ENCODE measurements at regions not wholly inside any gene's neighbourhood (a gene's known extent, or its start where the extent isn't known, plus 50 kb on each side); places are given as distances from the start of the nearest gene placed in this dataset.
"Not testable (repeated sequence)": the region's sequence is repeated elsewhere in the genome, so short reads cannot be mapped to it uniquely, and the experiment has no call there.

DNA sequence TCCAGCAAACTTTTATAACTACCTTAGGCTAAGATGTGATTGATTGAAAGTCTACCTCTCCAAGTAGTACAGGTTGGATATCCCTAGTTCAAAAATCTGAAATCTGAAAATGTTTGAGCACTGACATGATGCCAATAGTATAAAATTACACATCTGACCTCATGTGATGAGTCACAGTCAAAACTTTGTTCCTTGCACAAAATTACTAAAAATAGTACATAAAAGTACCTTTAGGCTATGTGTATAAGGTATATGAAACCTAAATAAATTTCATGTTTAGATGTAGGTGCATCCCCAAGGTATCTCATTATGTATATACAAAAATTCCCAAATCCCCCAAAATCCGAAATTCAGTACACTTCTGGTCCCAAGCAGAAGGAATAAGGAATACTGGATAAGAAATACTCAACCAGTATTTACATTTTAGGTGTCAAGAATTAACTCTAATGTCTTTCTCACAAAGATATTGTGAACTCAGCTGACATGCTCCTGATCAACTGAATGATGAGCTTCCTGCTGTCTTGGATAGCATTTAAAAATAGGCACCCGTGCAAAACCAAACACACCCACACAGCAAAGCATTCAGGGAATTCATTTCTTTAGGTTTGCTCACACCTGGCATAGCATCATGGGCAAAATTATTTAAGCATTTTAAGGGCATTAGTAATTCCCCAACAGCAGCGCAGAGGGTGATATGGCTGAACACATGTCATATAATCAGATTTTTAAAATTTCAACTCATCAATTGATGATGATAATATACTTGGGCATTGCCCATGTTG is 497.4 kb upstream of the MEIS1 start:
- DNase-seq, result no peak

DNA sequence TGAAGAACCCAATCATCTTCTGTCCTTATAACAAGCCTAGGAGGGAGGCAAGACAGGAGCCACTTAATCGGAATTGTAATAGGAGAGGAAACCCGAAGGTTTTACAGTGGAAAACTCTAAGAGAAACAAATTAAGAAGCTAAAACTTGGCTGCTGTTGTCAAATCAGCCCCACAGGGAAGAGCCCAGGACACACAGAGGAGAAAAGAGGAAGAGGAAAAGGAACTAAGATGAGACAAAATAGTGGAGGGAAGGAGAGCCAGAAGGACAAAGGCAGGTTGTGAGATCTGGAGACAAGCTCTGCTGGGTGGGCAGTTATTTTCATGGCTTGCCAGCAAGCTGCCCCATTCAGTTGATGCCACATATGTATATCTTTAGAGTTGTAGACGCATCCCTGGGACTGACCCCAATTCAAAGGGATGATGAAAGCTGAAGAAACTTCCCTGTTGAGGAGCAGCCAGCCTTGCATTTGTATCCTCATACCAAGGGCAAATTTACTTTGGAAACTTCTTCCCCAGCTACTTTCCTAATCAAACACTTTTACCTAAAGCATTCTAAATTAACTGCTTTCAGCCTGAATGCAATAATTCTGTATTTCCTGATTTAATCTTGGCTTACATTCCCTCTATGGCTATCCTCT is 499.8 kb upstream of the MEIS1 start:
- DNase-seq, result no peak

DNA sequence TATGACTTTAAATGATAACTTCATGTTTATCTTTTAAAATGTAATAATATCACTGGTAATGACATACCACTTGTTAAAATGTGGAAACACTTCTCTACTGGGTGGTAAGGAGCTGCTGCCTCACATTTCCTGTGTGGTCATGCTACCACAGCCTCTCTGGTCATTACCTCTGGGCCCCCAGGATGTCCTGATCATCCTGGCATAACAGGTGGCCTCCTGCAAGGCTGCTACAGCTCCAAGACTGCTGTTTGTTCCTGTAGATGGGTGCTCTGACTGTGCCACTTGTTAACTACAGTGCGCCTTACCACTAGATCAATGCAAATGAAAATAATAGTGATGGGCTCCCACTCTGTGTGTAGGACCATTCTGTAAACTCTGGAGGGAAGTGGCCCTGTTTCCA is 500.2 kb upstream of the SPRED2 start:
- DNase-seq, result no peak

DNA sequence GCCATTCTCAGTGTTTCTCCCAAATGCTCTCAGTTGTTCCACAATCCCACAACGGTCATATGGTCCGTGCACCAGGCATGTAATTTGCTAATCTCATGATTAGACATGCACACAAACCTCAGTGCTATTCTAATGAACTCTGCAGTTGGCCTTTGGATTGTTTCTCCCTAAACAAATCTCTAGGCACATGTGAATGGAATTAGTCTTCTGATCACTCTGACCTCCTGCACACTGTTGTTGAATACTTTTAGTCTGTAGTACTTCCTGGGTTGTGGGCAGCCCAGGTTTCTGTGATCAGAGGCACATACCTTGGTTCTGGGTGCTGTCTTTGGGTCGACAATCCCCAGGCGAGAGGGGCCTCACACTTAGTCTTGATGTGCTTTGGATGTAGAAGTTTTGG is 498.7 kb upstream of the SPRED2 start:
- DNase-seq, result no peak

DNA sequence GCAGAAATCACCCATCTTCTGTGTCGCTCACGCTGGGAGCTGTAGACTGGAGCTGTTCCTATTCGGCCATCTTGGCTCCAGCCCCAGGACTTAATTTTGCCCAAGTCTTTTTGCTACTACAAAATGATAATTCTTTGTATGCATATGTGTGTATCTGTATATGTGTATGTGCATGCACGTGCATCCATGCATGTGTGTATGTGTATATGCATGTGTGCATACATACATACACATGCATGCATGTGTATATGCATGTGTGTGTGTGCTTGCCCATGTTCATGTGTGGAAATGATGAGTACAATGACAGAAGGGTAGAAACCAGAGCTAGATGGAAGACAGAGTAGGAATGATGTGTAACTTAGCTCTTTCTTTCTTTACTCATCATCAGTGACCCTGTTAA is 497.9 kb upstream of the SPRED2 start:
- no peak for DNase-seq

DNA sequence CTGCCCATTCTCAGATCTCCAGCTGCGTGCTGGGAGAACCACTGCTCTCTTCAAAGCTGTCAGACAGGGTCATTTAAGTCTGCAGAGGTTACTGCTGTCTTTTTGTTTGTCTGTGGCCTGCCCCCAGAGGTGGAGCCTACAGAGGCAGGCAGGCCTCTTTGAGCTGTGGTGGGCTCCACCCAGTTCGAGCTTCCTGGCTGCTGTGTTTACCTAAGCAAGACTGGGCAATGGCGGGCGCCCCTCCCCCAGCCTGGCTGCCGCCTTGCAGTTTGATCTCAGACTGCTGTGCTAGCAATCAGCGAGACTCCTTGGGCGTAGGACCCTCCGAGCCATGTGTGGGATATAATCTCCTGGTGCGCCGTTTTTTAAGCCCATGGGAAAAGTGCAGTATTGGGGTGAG is 497.3 kb upstream of the SPRED2 start:
- not testable (repeated sequence) for DNase-seq

DNA sequence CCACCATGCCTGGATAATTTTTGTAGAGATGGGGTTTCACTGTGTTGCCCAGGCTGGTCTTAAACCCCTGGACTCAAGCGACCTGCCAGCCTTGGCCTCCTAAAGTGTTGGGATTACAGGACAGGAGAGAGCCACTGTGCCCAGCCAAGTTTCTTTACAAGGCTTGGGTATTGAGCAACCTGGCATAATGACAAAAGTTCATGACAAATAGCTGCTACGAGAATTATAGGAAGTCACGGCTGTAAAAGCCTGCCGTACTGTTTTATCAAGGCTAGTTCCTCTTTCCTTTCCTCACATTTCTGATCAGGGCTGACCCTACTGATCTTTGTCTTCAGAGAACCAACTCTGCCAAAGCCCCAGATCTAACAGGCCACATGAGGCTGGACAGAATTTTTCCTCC is 490.4 kb upstream of the SPRED2 start:
- DNase-seq, result peak; percentile 89

DNA sequence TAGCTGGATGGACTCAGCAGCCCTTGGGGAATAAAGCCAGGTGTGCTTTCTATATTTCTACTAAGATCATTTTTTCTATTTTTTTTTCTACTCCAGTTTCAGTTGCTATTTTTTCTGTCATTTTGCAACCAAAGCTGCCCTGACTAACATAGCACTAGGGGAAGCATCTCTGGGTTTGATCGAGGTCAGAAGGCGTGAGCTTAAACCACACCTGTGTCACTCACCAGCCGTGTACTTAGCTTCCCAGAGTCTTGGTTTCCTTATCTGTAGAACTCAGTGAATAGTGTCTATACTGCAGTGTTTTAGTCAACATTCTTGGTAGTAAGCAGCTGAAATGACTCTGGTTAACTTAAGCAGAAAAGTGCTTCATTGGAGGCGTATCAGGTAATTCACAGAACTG is 489.6 kb upstream of the SPRED2 start:
- DNase-seq, result no peak

DNA sequence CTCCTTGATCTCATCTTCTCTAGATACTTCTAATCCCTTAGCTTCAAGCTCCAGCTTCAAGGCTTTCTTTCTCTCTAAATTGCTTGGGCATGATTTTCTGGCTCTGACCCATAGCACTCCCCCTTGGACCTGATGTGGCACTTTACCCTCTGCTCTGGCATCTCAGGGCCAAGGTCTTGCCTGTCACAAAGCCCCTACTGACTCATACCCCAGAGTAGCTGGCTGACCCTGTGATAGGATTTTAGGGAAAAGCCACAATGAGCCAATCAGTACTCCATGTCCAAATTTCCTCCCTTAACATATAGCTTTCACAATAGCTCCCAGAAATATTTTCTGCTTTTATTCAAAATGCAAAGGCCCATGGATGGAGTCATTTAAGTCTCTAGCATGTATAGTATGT is 488.7 kb upstream of the SPRED2 start:
- no peak for DNase-seq

DNA sequence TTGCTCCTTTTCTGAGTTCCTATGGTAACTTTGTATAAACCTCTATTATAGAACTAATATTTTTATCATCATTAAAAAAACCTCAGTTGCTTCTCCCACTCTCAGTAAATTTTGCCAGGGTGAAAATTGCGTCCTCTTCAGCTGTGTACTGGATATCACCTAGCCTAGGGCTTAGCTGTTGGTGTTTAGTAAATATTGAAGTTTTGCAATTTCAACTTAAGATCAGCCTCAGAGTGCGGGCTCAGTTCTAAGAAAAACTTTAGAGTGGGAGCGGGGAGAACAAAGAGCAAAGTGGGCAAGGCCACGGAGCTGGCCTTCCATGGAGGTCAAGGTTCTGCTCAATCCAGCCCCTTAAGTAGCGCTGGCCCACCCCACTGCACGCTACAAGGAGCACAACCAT is 488.3 kb upstream of the SPRED2 start:
- DNase-seq, result no peak

DNA sequence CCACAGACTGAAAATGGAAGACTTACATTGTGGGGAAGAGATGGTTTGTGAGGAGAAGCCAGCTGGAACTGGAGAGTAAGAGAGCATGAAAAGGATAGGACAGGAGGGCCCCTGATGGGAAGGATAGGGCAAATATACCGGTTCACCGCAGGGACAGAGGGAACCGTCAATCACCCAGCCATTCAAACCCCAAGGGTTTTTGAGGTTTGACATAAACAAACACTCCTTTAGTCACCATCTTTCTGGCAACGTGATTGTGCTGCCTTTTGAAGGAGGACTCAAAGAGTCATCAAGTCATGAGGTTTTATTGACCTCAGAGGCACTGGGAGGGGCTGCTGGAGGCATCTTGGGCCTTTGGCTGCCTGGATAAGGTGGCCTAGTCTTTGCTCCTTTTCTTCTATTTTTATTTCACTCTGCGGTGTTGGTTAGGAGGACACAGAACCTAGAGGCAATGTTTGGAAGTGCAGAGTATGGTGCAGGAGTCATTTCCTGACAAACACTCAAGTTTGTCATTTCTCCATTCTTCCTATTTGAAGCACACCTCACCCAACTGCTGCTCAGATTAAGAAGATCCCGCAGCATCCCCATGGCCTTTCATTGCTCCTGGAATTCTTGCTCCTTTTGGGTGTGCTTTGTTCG is 487.3 kb upstream of the SPRED2 start:
- DNase-seq, result no peak

DNA sequence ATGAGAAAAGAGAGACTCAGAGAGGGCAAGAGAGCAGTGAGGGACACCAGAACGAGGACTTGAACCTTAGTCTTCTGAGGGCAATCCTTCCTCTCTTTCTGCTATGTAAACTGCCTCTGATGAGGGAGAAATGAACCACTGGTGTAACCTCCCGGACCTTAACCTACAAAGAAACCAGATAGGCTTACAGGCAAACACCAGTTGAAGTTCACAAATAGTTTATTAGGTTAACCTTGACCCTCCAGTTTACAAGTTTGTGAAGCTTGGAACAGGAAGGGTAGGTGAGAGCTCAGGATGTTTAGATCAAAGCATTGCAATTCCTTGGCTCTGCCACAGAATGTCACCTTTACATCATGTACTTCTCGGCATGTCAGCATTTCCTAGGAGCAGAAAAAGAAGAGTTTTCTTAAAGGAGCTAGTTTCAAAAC is 486.4 kb upstream of the SPRED2 start:
- DNase-seq, result no peak

DNA sequence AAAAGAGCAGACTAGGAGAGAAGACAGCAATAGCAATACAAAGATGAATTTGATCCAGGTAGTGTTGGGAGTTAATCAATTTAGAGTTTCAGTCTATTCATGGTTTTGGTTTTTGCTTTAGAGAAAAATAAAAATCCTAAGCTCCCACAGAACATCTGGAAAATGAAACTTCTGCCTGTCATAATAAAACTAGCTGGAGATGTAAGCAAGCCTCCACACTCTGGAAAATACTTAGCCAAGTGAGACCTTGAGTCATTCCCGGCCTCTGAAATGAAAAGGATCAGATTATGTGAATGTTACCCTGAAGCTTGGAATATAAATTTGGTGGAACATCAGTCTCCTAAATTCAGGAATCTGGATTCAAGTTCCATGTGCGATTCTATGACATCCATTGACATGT is 485.6 kb upstream of the SPRED2 start:
- DNase-seq, result no peak

DNA sequence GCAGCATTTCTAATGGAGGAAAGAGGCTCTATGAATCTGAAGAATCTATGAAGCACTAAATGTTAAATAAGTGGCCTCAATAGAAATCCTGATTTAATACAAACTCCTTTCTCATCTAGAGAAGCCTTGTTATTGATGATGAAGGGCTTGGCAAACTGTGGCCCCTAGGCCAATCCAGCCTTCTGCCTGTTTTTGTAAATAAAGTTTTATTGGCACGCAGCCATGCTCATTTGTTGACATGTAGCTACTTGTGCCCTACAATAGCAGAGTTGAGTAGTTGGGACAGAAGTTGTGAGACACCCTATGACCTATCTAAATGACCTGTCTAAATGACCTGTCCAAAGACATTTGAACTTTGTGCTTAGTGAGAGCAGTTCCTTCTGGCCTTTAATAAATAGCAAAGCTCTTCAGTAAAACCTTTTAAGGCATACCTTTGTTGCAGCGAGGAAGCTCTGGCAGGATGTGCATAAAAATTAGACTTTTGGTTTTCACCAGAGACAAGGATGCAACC is 484.4 kb upstream of the SPRED2 start:
- DNase-seq, result no peak

DNA sequence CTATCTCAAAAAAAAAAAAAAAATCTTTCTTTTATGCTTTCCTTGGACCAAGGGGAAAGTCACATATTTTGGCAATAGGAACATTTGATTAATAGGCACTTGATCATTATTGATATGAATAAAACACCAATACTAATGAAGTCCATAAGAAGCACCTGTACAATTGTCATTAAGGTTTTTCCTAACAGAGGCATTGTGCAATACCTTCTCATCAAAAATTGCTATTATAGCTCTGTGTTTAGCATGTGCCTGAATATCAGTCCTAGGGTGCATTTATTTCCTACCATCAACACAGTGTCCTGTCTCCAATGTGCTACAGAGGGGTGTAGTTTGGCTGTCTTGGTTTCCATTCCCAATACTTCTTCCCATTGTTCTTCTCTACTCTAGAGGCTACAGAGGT is 483.8 kb upstream of the SPRED2 start:
- no peak for DNase-seq

DNA sequence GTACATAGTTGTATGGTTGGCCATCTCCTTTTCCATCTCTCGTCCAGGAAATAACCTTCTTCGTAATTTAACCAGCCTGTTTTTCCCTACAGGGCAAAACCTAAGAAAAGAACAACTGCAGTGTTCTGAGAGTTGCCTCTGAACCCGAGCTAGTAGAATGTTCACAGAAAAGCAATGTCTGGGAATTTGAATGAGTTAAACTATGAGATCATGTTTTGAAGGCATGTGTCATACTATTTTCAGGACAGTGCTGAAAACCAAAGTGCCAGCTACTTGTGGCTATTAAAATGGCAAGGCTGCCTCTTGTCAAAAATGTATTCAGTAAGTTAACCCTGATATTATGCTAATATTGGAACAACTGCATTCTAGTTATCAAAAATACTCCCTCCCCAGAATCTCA is 482.9 kb upstream of the SPRED2 start:
- DNase-seq, result no peak

DNA sequence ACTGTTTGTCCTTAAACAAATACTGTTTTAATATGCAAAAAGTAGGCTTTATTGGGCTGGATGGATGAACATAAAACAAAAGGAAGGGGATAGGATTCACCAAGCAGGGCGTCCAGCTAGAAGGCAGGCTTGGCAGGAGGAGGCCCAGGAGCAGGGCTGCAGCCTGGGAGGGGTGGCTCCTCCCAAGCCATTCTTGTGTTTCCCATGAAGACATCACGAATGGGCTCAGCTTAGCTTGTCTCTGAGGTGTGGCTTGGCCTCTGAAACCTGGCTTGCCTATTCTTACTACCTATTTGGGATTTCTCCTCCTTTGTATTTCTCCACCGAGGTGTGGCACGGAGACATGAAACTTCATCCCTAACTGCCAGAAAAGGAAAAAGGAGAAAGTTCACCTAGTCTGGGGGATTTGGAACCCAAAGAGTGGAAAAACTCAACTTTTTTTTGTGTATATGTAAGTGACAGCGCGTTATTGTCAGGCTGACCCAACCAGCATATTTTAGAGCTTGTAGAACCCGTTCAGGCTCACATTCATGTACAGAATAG is 481.9 kb upstream of the SPRED2 start:
- DNase-seq, result no peak

DNA sequence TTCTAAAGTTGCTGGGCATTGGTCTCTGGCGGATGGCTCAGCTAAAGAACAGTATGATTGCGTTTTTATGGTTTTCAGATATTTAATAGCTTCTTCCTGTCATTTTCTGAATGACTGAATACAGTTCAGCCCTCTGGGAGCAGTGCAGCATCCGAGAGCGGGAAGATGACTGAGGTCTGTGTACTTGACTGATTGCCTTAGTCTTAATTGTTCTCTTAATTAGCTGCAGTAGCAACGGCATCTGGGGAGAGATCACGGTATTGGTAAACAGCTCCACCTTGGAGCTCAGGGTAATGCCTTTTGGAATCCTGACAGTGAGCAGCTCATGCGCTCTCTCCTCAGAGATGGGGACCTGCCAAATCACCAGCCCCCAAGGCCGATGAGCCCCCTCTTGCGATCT is 481.4 kb upstream of the SPRED2 start:
- no peak for DNase-seq

DNA sequence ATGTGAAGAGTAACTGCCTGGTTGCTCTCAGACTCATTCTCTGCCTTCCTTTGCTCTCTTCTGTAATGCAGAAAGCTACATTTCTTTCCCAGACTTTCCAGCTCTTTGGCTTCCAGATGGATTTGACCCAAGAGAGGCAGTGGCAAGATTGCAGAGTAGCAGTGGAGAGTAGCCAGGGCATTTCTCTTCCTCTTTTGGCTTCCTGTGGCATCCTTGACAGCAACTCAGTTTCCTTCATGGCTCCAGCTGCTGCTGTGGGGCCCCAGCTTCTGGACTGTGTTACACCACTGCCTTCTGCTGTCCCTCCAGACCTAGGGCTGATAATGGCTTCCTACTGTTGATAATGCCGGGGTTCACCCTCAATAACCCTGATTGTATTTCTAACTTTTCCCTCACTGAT is 469.4 kb upstream of the SPRED2 start:
- DNase-seq, result peak; percentile 48

DNA sequence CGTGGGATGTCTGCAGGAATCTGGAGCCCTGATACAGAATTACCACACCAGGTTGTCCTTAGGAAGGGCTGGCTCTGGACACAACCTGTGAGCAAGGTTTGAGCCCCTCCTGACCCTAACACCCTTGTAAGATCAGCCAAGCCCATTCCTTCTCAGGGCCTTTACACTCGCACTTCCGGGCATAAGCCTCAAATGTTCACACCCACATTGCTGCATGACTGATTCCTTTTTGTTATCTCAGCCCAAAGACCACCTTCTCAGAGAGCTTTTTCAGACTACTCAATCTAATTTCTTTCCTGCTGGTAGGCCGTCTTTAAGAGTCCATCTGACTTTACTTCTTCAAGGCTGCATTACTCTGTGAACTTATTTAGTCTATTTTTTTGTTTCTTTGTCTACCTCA is 464.0 kb upstream of the SPRED2 start:
- DNase-seq, result no peak

DNA sequence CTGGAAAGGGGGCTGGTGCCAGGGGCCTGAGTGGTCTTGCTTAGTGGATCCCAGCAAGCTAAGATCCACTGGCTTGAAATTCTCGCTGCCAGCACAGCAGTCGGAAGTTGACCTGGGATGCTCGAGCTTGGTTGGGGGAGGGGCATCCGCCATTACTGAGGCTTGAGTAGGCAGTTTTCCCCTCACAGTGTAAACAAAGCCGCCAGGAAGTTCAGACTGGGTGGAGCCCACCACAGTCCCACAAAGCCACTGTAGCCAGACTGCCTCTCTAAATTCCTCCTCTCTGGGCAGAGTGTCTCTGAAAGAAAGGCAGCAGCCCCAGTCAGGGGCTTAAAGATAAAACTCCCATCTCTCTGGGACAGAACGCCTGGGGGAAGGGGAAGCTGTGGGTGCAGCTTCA is 457.7 kb upstream of the SPRED2 start:
- DNase-seq, result peak; percentile 15

DNA sequence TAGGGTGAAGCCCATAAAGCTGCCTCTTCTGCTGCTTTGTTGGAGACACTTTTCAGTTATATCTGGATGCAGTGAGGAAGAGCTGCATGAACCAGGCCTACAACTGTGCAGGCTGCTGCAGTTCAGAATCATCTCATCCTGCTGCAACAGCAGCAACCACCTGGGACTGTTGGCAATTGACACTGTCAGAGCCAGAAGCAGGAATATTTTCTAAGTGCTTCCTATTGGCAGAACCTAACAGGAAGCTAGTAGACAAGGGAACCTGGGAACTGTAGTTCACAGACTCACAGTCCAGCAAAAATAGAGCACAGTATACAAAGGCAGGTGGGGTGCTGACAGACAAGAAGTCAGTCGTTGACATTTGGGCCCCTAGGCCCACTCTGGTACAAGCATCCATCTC is 452.9 kb upstream of the SPRED2 start:
- no peak for DNase-seq

DNA sequence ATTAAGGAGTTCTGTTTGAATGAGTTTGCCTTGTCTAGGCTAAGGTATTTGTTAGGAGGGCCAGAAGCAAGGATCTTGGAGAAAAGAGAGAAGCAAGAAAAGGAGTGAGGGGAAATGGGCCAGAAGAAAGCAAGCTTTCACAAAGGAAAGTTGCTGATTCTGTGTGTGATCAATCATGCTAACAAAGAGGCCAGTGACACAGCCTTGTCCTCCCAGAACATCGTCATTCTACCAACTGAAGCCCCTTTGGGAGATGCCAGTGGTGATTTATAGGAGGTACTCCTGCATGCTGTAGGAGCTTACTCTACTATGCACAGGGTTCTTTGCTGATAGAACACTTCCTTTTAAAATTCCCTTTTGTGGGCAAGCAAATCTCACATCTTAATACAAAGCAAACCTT is 449.2 kb upstream of the SPRED2 start:
- no peak for DNase-seq

DNA sequence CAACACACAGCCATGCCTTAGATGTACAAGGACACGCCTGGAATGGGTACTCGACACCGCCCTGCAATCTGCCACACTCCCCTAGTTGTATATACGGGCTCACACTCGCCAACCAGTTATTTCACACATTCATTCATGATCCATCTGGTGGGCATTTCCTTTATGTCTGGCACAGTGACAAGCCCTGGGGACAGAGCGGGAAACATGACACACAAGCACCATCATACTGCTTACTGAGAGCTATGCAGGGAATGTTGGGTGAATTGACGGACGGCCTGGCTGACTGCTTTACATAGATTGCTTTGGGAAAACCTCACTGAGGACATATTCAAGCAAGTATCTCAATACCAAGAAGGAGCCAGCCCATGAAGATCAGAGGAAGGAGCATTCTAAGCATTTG is 448.0 kb upstream of the SPRED2 start:
- no peak for DNase-seq

Measured in hematopoietic multipotent progenitor cell treated with erythropoietin and hydrocortisone succinate and interleukin-3 and kit ligand, for 4 days (in vitro differentiated cells).